ENCODE measurements at regions not wholly inside any gene's neighbourhood (a gene's known extent, or its start where the extent isn't known, plus 50 kb on each side); places are given as distances from the start of the nearest gene placed in this dataset.

DNA sequence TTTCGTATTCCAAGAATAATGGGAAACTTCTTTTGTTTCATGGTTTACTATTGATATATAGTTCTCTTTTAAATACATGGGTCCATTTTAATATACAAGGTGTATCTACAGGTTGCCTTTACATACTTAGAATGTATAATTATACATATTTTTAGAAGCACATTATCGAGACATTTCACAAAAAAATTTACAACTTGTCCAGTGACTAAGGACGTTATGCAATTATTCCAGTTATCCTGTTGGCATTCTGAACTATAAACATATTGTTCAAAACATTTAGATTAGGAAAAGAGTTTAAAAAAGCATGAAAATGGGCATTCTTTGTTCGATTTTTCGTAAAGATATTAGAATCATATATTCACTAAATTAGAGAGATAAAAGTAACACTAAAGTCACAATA is 344.6 kb upstream of the TMEFF2 start:
- TF ChIP-seq, protein P1, sequence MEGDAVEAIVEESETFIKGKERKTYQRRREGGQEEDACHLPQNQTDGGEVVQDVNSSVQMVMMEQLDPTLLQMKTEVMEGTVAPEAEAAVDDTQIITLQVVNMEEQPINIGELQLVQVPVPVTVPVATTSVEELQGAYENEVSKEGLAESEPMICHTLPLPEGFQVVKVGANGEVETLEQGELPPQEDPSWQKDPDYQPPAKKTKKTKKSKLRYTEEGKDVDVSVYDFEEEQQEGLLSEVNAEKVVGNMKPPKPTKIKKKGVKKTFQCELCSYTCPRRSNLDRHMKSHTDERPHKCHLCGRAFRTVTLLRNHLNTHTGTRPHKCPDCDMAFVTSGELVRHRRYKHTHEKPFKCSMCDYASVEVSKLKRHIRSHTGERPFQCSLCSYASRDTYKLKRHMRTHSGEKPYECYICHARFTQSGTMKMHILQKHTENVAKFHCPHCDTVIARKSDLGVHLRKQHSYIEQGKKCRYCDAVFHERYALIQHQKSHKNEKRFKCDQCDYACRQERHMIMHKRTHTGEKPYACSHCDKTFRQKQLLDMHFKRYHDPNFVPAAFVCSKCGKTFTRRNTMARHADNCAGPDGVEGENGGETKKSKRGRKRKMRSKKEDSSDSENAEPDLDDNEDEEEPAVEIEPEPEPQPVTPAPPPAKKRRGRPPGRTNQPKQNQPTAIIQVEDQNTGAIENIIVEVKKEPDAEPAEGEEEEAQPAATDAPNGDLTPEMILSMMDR (IDR thresholded peaks at IDR 0.05): no peak
- no peak for TF ChIP-seq POLR2A (IDR thresholded peaks at IDR 0.05)

All from breast epithelium (tissue), 3 donors.